ENCODE measurements at regions not wholly inside any gene's neighbourhood (a gene's known extent, or its start where the extent isn't known, plus 50 kb on each side); places are given as distances from the start of the nearest gene placed in this dataset.

- no peak overlapping the region for H3K14ac ChIP-seq (replicated peaks; ENCODE audit: low read depth, low read length)
- no peak overlapping the region for H4K5ac ChIP-seq (ENCODE audit: low read depth, low read length)
- no peak overlapping the region for H3K4me3 ChIP-seq (ENCODE audit: insufficient read depth, low read depth, low read length)
- no peak overlapping the region for H2BK120ac ChIP-seq (ENCODE audit: low read depth, low read length)
- ATAC-seq (ENCODE audit: low read depth) = no peak
- no CpG with 5 or more reads among the region's 2 CpGs for WGBS, 2 experiments (ENCODE audit: extremely low coverage in 2 of 2, insufficient read length in 1 of 2)
- H3K18ac ChIP-seq (ENCODE audit: low read depth, low read length) = no peak overlapping the region
- H3K27ac ChIP-seq (ENCODE audit: insufficient read depth, low read length) = no peak overlapping the region
- no peak overlapping the region for H2BK5ac ChIP-seq (ENCODE audit: low read depth, low read length, poor library complexity, severe bottlenecking)
- no peak overlapping the region for H4K8ac ChIP-seq (ENCODE audit: low read depth in 2 of 2, low read length in 2 of 2)
- H3K9me3 ChIP-seq (ENCODE audit: control insufficient read depth, insufficient read depth, low read length) = peaks cover 26% of the 10 kb centered on the region
- in situ Hi-C loops (cut with MboI; ENCODE audit: low sequenced_read_pairs) = no loop called here
- H3K9me1 ChIP-seq (ENCODE audit: insufficient read depth, low read length) = no peaks in the 10 kb centered on the region
- no peak overlapping the region for H2AK9ac ChIP-seq (replicated peaks; ENCODE audit: low read depth, low read length, poor library complexity)
- H4K91ac ChIP-seq (ENCODE audit: insufficient read depth, low read depth, low read length) = no peak overlapping the region
- no peak overlapping the region for H3K4me2 ChIP-seq (ENCODE audit: low read depth, low read length)
- dilution Hi-C loops (cut with HindIII; ENCODE audit: low sequenced_read_pairs, unreplicated experiment) = no loop called here
- H2BK20ac ChIP-seq (ENCODE audit: low read depth, low read length) = no peak overlapping the region
- TF ChIP-seq RFX5 (IDR thresholded peaks at IDR 0.05; ENCODE audit: low read depth, low read length) = no peak
- TF ChIP-seq CTCF (conservative IDR thresholded peaks at IDR 0.05; ENCODE audit: low read depth, low read length) = no peak
- no peak for TF ChIP-seq SMC3 (IDR thresholded peaks at IDR 0.05; ENCODE audit: low read depth, low read length)
- TF ChIP-seq NFE2L2 (IDR thresholded peaks at IDR 0.05; ENCODE audit: low read depth, low read length) = no peak
- no peak for TF ChIP-seq BHLHE40 (IDR thresholded peaks at IDR 0.05; ENCODE audit: low read depth, low read length)
- no peak for TF ChIP-seq RCOR1 (IDR thresholded peaks at IDR 0.05; ENCODE audit: insufficient replicate concordance, low read length)
- no peak for TF ChIP-seq MAZ (IDR thresholded peaks at IDR 0.05; ENCODE audit: borderline replicate concordance, low read depth, low read length)
- TF ChIP-seq CEBPB (IDR thresholded peaks at IDR 0.05; ENCODE audit: low read depth, low read length) = no peak
- TF ChIP-seq MXI1 (IDR thresholded peaks at IDR 0.05; ENCODE audit: borderline replicate concordance, low read depth, low read length) = no peak
- no peak for TF ChIP-seq MAFK (IDR thresholded peaks at IDR 0.05; ENCODE audit: low read depth, low read length)
- TF ChIP-seq CHD1 (IDR thresholded peaks at IDR 0.05; ENCODE audit: low read depth, low read length) = no peak
- TF ChIP-seq POLR2A (IDR thresholded peaks at IDR 0.05; ENCODE audit: low read depth, low read length) = no peak
- TF ChIP-seq, protein P1, sequence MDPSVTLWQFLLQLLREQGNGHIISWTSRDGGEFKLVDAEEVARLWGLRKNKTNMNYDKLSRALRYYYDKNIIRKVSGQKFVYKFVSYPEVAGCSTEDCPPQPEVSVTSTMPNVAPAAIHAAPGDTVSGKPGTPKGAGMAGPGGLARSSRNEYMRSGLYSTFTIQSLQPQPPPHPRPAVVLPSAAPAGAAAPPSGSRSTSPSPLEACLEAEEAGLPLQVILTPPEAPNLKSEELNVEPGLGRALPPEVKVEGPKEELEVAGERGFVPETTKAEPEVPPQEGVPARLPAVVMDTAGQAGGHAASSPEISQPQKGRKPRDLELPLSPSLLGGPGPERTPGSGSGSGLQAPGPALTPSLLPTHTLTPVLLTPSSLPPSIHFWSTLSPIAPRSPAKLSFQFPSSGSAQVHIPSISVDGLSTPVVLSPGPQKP (IDR thresholded peaks at IDR 0.05; ENCODE audit: borderline replicate concordance, low read depth, low read length) = no peak
- no peak for TF ChIP-seq USF2 (IDR thresholded peaks at IDR 0.05; ENCODE audit: low read depth, low read length)
- no peak for TF ChIP-seq FOS (IDR thresholded peaks at IDR 0.05; ENCODE audit: low read depth, low read length)
- no peak overlapping the region for H3K4ac ChIP-seq (ENCODE audit: low read depth, low read length)
- no peaks in the 10 kb centered on the region for H4K20me1 ChIP-seq (ENCODE audit: insufficient read depth, low read length)
- no peak for DNase-seq
- H3K36me3 ChIP-seq (ENCODE audit: control insufficient read depth, insufficient read depth, low read length) = no peaks in the 10 kb centered on the region
- ChIA-PET POLR2A (ENCODE audit: unreplicated experiment) (no interaction called here), CTCF (no interaction called here)
- H3K23ac ChIP-seq (ENCODE audit: low read depth, low read length) = no peak overlapping the region
- no peaks in the 10 kb centered on the region for H3K27me3 ChIP-seq (ENCODE audit: control insufficient read depth, insufficient read depth, low read length)
- H2AFZ ChIP-seq (replicated peaks; ENCODE audit: low read length, poor library complexity) = no peak overlapping the region
- H3K9ac ChIP-seq (ENCODE audit: low read depth, low read length) = no peak overlapping the region
- no peaks in the 10 kb centered on the region for H3K4me1 ChIP-seq (ENCODE audit: control insufficient read depth, insufficient read depth, low read length)
- H3K56ac ChIP-seq (ENCODE audit: extremely low read depth, insufficient read depth, low read length) = no peak overlapping the region
- H2BK15ac ChIP-seq (ENCODE audit: low read depth, low read length) = no peak overlapping the region
- BruUV-seq (replicated peaks) = no TSS peak
- intact Hi-C loops (cut with micrococcal nuclease) = no loop called here
- no peaks in the 10 kb centered on the region for H3K79me1 ChIP-seq (ENCODE audit: low read depth in 1 of 2, low read length in 2 of 2)
- no peak overlapping the region for H2AK5ac ChIP-seq (ENCODE audit: low read depth, low read length)
These were observed 493.9 kb downstream of the GLRX3 start for GRCh38 chr10:130630135-130630534.
